ENCODE measurements at regions not wholly inside any gene's neighbourhood (a gene's known extent, or its start where the extent isn't known, plus 50 kb on each side); places are given as distances from the start of the nearest gene placed in this dataset.
"Not testable (repeated sequence)": the region's sequence is repeated elsewhere in the genome, so short reads cannot be mapped to it uniquely, and the experiment has no call there.

- DNase-seq: no peak
Measured at GRCh38 chr3:124043023-124043422, 51.1 kb upstream of the ROPN1 start.

DNA sequence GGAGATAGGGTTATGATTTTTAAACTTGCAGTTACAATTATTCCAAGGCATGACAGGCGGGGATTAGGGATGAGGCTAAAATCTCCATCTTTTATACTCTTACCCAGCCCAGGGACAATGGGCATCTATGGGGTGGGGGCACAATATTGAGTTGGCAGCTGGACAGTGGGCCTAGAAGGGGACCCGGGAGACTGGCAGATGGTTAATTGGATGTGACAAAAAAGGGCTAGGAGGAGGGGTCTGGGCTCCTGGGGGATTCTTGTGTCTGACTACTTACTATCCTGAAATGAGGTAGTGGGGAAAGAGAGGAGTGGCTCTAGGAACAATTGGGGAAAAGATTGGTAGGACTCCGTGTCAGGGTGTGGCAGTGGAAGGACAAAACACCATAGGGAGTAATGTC, 53.0 kb upstream of the ROPN1 start:
- no peak for DNase-seq

DNA sequence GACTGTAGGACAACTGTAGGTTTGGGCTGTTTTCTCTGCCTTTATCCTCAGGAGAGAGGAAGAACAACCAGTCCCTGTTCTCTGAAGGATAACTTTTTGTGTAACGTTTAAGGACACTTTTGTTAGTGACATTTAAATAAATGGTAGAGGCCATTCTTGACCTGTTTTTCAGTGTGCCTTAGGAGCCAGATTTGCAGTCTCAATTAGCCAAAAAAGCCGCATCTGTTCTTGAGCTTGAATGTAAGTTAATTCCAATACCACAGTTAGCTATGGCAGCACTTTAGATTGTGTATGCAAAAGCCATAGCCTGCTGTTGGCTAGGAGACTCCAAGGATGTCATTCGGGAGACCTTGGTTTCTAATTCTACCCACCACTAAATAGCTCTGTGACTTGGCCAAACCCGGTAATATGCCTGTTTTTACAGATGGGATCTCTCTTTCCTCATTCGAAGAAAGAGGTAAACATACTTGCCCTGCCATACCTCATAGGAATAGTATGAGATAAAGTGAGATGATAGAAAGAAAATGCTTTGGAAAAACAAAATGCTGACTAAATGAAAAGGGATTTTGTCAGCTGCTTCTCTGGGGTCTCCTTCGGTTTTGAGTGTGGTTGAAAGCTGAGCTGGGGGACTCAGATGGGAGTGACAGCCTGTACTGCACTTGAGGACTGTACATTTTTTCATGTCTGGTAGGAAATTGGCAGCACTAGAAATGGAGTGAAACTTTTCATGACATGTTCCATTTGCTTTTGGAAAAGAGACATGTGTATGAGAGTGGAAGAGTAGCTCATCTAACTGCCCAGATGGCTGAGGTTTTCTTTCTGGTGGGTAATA, 57.3 kb upstream of the ROPN1 start:
- no peak for DNase-seq

- DNase-seq: no peak
Measured at GRCh38 chr3:124051636-124052035, 59.7 kb upstream of the ROPN1 start.

DNA sequence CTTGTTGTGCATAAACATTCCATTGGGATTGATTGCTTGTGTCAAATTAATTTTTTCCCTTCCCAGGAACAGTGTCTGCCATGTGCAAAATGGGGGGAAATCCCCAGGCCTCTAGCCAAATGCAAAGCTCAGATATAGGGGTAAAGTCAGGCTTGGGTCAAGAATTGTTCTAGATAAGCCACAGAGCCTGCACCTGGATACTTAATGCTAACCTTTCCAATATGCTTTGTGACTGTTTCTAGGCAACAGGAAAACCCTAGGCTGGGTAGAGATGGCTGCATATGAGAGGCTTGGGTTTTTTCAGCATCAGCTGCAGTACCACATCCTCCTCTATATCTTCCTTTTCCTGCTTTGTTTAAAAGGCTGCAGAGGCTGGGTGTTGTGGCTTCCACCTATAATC, 61.9 kb upstream of the ROPN1 start:
- no peak for DNase-seq

DNA sequence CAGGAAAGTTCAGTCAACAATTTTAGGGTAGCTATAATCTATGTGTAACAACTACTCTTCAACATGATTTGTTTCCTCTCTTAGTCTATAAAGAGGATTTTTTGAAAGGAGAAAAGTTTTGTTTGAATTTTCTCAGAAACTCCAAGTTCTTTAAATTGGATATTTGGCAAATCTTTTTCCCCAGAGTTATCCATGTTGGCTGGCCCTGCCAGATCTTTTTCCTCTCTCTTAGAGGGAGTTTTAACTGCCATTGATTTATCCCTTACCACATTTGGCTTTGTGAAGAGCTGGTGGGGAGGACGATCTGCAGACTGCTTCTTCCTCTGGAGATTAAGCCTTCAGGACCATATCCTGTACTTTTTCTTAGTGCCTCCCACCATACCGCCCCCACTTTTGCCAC, 64.9 kb upstream of the ROPN1 start:
- DNase-seq: no peak

- no peak for DNase-seq
Measured at GRCh38 chr3:124057420-124057819, 65.5 kb upstream of the ROPN1 start.

GRCh38 chr3:124059580-124059979, 67.7 kb upstream of the ROPN1 start:
- DNase-seq: no peak

DNA sequence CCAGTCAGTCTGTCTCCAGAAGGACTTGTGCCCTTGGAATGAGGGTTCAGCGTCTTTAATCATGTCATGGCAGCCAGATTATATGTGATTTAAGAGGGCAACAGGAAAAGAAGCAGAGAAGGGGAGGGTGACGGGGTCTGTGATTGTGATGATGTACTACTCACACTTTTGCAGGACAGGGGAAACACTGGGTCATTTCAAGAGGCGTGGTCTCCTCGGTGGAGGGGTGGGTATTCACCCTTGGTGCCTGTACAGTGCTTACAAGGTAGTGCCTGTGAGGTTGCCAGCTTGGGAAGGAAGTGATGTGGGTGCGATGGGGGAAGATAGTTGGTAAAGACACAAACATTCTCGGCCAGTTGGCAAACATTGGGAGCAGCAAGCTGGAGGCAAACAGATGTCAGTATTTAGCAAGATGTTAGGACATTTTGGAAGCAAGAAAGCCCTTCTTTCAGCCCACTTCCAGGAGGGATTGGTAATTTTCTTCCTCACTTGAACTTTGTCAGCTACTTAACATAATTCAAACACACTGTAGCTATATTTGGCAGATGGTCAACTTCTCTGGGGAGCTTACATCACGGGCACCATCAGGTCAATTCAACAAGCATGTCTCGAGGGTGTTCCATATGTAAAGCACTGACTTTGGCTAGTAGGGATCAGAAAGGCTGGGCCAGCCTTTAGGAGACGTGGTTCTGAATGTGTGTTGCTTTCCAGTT, 71.4 kb upstream of the ROPN1 start:
- no peak for DNase-seq

DNA sequence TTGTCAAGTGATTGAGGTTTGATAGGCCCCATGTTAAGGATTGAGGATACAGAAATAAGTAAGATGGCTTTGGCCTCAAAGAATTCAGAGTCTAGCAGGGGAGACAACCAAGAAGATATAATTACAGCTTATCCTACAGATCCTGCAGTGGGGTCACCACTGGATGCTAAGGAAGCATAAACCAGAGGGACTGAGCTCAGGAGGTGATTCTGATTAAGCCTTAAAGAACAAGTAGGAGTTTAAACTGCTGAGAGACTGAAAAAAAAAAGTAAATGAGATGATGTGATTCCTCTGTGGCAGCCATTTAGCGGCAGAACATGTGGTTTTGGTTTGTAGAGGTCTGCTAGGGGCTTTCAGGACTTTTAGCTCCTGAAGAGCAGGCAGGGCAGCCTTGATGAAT, 72.1 kb upstream of the ROPN1 start:
- no peak for DNase-seq

DNA sequence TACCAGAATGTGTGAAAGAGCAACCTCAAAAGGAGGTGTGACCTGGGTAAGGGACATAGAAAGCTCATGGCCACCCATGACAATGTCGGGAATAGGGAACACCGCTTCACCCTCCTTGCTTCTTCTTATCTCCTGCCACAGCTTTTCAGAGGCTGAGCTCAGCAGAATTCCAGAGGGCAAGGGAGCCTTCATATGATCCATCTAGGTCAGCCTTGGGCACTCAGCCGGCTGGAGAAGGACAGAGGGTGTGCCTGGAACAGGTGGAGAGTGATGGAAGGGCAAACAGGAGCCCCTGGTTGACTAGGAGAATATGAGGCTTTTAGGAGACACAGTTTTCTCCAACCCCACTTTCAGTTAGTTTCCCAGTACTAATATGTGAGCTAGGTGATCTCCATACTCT, 74.6 kb upstream of the ROPN1 start:
- DNase-seq: not testable (repeated sequence)

GRCh38 chr3:124069706-124070105, 77.8 kb upstream of the ROPN1 start:
- not testable (repeated sequence) for DNase-seq

- not testable (repeated sequence) for DNase-seq
Measured at GRCh38 chr3:124075090-124075489, 83.2 kb upstream of the ROPN1 start.

GRCh38 chr3:124075753-124076152, 83.8 kb upstream of the ROPN1 start:
- DNase-seq: no peak

- no peak for DNase-seq
Measured at GRCh38 chr3:124076235-124076634, 84.3 kb upstream of the ROPN1 start.

- DNase-seq: no peak
Measured at GRCh38 chr3:124078953-124079911, 87.3 kb upstream of the ROPN1 start.

- DNase-seq: no peak
Measured at GRCh38 chr3:124079912-124080276, 88.0 kb upstream of the ROPN1 start.

DNA sequence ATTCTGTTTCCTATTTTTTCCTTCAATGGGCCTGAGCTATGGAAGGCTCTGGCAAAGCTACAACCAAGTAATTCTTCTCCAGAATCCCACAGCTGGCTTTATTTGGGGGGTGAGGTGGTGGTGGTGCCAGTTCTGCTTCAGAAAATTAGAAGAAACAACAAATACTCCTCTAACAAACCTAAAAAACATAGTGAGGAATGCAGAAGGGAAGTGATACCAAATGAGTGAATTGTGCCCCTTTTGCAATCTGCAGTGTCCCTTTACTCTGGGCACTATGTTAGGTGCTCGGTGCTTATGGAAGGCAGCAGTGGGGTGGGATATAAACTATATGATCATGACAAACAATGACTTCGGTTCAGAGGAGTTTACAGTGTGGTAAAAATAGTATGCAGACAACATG, 90.4 kb upstream of the ROPN1 start:
- no peak for DNase-seq

DNA sequence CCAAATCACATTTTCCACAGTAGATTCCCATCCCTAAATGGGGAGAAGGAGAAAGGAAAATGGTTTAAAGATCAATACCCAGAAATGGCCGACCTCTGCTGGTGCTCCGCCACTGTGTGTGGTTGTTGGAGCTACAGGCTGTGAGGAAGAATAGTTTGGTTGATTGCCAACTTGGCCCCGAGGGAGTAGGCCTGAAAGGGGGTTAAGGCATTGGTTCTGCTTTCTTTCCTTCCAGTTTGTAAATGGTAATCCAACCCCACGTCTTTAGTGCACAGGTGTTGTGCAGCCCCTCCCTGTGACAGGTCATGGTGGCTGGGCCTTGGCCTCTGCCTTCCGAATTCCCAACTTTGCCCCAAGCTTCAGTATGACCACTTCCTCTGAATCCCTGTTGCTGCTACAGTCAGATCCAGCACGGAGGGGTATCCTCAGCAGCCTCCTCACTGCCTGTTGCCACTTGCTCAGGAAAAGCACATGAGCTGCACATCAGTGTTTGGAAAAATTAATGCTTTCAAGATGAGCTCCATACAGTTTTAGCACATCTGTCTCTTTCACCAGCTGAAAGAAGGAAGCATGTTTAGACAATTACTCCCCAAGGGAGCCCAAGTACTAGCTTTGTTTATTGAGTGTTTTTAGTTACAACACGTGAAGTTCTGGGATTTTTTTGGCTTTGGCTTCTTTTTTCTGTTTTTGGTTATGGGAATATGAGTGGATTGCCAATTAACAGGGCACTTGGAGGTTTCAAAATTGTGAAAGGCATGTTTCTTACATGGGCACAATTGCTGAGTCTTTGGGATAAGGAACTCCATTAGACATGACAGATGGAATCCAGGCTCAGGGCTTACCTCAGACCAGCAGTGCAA, 92.3 kb upstream of the ROPN1 start:
- no peak for DNase-seq

DNA sequence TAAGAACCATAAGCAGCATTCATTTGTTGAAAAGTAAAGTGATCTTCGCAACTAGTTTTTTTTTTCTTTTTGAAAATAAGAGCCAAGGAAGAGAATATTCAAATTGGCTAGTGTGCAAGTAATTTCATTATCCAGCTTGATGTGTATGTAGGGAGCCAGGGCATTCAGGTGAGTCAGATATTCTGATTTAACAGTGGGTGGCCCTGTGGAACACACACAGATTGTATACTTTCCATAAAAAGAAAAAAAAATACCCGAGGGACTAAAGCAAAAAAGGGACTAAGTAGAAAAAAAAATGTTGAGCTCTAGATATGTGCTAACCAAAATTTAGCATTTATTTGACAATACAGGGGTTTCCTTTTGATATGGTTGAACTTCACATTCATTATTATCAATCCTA, 96.9 kb upstream of the ROPN1 start:
- DNase-seq: no peak

DNA sequence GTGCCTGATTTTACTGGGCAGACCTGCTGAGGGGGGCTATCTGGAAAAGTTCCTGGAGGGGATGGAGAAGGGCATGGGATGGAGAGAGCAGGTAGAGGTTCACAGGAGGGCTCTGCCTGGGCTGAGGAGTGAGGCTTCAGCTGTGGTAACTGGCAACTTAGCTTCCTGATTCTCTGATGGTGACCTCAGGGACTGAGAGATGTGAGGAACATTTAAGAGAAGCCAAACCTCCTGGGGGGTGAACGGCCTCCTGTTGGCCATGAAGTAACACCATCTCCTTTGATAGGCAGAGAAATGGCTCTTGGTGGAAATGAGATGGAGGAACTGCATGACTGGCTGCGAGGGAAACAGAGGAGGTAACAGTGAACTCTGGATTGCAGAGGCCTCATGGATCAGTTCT, 97.3 kb upstream of the ROPN1 start:
- no peak for DNase-seq

- no peak for DNase-seq
Measured at GRCh38 chr3:124091716-124092115, 99.8 kb upstream of the ROPN1 start.
